ENCODE measurements at regions not wholly inside any gene's neighbourhood (a gene's known extent, or its start where the extent isn't known, plus 50 kb on each side); places are given as distances from the start of the nearest gene placed in this dataset.
"Not testable (repeated sequence)": the region's sequence is repeated elsewhere in the genome, so short reads cannot be mapped to it uniquely, and the experiment has no call there.

DNA sequence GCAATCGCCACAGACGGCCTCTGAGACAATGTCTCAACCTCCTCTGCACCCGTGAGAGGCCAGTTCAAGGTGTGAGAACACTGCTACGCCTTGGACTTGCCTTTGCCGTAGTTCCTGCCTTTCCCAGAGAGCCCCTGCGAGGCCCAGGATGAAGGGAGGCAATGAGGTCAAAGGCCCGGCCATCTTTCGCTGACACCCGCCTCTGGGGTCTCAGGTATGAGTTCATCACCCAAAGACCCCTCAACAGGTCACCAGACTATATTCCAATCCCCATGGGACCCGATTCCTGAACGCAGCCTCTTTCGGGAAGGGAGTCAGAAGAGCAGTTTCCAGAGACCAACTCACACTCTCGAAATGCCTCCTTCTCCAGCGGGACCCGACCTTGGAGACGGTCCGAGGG lies 573.5 kb downstream of the KCNJ18 start:
- in situ Hi-C loops (cut with HindIII; ENCODE audit: low sequenced_read_pairs) = no loop called here
- no peak for DNase-seq (ENCODE audit: low read depth, low spot score)
- TF ChIP-seq, protein P1, sequence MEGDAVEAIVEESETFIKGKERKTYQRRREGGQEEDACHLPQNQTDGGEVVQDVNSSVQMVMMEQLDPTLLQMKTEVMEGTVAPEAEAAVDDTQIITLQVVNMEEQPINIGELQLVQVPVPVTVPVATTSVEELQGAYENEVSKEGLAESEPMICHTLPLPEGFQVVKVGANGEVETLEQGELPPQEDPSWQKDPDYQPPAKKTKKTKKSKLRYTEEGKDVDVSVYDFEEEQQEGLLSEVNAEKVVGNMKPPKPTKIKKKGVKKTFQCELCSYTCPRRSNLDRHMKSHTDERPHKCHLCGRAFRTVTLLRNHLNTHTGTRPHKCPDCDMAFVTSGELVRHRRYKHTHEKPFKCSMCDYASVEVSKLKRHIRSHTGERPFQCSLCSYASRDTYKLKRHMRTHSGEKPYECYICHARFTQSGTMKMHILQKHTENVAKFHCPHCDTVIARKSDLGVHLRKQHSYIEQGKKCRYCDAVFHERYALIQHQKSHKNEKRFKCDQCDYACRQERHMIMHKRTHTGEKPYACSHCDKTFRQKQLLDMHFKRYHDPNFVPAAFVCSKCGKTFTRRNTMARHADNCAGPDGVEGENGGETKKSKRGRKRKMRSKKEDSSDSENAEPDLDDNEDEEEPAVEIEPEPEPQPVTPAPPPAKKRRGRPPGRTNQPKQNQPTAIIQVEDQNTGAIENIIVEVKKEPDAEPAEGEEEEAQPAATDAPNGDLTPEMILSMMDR (IDR thresholded peaks at IDR 0.05; ENCODE audit: low read depth, low read length) = no peak
- H3K4me3 ChIP-seq (ENCODE audit: low read depth, low read length) = no peak overlapping the region

DNA sequence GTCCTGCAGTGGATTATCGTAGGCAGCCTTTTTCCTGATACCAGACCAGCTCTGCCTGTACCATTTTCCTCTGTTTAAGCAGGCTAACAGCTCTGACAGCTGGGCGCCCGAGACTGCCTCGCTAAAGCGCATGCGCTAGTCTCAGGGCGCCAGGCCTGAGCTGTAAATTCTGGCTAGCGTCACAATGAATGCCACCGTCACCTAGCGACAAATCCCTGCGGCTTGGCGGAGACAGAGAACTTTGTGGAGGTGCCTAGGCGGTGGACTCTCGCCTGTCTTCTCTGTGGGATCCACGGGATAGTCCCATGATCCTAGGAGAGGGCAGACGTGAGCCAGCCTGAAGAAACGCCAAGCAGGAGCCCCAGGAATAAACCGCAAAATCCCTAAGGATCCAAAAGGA lies 573.9 kb downstream of the KCNJ18 start:
- no peak for DNase-seq (ENCODE audit: low read depth, low spot score)
- TF ChIP-seq, protein P1 (IDR thresholded peaks at IDR 0.05; ENCODE audit: low read depth, low read length) = no peak
- H3K4me3 ChIP-seq (ENCODE audit: low read depth, low read length) = no peak overlapping the region
- in situ Hi-C loops (cut with HindIII; ENCODE audit: low sequenced_read_pairs) = no loop called here

- TF ChIP-seq, protein P1 (IDR thresholded peaks at IDR 0.05; ENCODE audit: low read depth, low read length) = no peak
- H3K4me3 ChIP-seq (ENCODE audit: low read depth, low read length) = no peak overlapping the region
- no peak for DNase-seq (ENCODE audit: low read depth, low spot score)
- in situ Hi-C loops (cut with HindIII; ENCODE audit: low sequenced_read_pairs) = no loop called here
Observed at GRCh38 chr17:22267019-22267418, 574.7 kb downstream of the KCNJ18 start.

DNA sequence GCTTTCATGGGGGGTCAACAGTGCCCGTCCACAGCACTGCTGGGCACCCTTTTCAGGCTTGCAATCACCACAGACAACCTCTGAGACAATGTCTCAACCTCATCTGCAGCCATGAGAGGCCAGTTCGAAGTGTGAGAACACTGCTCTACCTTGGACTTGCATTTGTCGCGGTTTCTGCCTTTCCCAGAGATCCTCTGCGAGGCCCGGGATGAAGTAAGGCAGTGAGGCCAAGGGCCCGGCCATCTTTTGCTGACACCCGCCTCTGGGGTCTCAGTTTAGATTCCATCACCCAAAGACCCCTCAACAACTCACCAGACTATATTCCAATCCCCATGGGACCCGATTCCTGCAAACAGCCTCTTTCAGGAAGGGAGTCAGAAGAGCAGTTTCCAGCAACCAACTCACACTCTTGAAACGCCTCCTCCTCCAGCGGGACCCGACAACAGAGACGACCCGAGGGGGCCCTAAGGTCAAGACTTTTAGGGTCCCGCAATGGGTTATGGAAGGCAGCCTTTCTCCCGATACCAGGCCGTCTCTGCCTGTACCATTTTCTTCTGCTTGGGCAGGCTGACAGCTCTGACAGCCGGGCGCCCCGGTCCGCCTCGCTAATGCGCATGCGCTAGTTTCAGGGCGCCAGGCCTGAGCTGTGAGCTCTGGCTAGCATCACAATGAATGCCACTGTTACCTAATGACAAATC lies 576.0 kb downstream of the KCNJ18 start:
- TF ChIP-seq, protein P1 (IDR thresholded peaks at IDR 0.05; ENCODE audit: low read depth, low read length) = no peak
- H3K4me3 ChIP-seq (ENCODE audit: low read depth, low read length) = no peak overlapping the region
- in situ Hi-C loops (cut with HindIII; ENCODE audit: low sequenced_read_pairs) = no loop called here
- DNase-seq (ENCODE audit: low read depth, low spot score) = no peak

DNA sequence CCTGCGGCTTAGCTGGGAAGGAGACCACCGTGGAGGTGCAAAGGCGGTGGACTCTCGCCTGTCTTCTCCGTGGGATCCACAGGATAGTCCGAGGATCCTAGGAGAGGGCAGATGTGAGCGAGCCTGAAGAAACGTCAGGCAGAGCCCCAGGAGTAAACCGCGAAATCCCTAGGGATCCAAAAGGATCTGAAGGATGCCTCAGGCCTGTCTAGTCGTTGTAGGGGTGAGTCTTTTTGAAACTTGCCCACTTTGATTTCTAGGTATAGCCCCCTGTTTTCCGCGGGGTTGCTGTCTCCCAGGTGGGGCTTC lies 576.5 kb downstream of the KCNJ18 start:
- no peak overlapping the region for H3K4me3 ChIP-seq (ENCODE audit: low read depth, low read length)
- DNase-seq (ENCODE audit: low read depth, low spot score) = no peak
- in situ Hi-C loops (cut with HindIII; ENCODE audit: low sequenced_read_pairs) = no loop called here
- TF ChIP-seq, protein P1 (IDR thresholded peaks at IDR 0.05; ENCODE audit: low read depth, low read length) = no peak

DNA sequence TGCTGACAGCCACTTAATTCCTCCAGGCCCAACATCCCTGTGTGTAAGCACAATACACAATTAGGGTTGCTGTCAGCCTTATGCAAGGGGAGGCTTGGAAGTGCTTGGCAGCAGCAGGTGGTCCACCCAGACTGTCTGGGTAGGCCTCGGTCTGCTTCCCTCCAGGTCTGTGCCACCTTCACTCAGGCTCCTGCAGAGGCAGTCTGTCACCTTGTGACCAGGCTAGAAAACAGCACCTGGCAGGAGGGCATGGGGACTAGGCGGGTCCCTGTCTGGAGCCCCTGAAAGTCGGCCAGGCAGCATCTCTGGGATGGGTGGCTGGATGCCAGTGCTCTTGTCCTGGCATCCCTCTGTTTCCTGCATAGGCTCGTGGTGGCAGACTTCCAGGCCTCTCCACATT lies 578.1 kb downstream of the KCNJ18 start:
- H3K4me3 ChIP-seq (ENCODE audit: low read depth, low read length) = no peak overlapping the region
- in situ Hi-C loops (cut with HindIII; ENCODE audit: low sequenced_read_pairs) = no loop called here
- TF ChIP-seq, protein P1 (IDR thresholded peaks at IDR 0.05; ENCODE audit: low read depth, low read length) = no peak
- no peak for DNase-seq (ENCODE audit: low read depth, low spot score)

DNA sequence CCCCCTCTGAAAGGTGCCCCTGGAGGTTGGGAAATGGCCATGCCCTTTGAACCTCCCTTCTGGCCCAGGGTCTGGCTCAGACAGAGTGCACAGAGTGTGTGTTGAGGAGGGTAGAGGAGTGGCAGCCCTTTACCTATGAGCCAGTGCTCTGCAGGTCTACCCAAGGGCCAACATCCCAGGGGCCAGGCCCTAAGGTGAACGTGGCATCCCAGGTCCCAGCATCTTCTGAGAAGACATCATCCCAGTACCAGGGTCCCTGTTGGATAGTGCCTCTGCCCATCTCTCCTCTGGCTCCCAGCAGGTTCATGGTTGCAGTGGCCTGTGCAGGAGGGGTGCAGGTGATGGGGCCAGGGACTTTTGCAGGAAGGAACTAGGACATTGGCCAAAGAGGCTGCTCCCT lies 578.5 kb downstream of the KCNJ18 start:
- DNase-seq (ENCODE audit: low read depth, low spot score); H3K4me3 ChIP-seq (ENCODE audit: low read depth, low read length); in situ Hi-C loops (cut with HindIII; ENCODE audit: low sequenced_read_pairs): not testable (repeated sequence)

Data from astrocyte of the spinal cord (primary cell).